IPS DF 4.7 (cell line): ENCODE measurements at regions not wholly inside any gene's neighbourhood (a gene's known extent, or its start where the extent isn't known, plus 50 kb on each side); places are given as distances from the start of the nearest gene placed in this dataset.
"Not testable (repeated sequence)": the region's sequence is repeated elsewhere in the genome, so short reads cannot be mapped to it uniquely, and the experiment has no call there.

Experiments
- DNase-seq: peaks from one replicate; pipeline ENCODE4 v3.0.0-alpha.2; 2013; ENCODE audit warnings: low spot score; ENCODE audit errors: extremely low read depth

DNA sequence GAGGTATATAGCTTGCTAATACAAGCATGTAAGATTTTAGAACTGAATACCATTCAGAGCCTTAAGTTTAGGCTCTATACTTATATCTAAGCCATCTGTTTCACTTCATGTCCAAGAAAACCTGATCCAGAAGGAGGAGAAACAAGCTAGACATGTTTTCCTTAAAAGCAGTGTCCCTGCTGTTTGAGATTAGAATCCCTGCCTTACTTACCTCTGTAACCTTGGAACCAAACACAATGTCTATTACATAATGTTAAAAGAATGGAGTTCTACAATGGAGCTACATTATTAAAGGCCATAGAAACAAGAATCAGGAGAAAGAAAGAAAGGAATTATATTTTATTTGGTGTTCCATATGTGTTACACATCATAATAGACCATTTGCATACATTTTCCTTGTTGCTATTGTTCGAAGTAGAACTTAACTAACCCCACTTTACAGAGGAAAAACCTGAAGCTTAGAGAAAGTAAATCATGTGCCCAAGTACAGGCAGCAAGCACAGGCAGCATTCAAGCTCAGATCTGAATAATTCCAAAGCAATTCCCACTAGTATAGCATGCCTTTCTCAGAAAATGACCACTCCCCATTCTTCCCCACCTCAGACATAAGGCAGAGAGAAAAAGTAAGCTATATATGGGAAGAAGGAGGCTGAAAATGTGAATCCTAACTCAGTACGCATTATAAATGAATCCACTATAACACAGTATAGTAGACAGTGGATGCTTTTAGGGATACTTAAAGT is 380.1 kb upstream of the SPAG17 start:
- DNase-seq, result no peak

DNA sequence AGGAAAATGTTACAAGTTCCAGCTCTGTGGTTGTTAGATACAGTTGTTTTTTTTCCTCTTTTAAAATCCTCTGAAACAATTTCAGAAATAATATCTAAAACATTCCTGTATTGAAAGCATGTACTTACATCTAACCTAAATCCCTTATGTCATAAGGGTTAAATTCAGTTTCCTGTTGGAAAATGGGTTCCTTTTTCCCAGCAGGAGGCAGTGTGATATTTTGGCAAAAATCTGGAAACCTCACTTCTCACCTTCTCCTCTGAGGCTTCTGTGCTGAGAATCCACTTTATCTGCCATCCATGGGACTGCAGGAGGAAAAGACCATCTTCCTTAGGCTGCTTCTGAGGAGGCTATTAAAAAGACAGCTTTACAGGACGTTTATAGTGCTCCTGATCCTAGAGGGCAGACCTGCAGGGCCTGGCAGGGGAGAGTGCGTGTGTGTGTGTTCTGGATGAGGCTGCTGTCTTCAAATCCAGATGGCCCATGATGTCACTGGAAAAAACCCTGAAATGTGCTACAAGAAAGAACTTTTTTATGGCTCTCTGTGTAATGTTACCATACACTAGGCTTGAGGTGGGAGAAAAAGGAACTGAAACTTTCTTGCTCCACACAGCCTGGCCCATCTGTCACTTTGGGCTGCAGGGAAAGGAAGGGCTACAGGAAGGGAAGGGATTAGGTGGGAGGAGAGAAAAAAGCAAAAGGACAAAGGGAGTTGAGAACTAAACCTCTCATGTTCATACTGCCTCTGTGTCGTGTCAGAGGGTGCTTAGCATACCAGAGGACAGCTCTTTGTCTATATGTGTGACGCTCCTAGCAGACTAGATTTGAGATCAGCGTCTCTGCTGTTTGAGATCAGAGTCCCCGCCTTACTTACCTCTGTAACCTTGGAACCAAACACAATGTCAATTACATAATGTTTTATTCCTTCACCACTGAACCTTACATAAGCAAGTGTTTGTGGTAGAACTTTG is 379.2 kb upstream of the SPAG17 start:
- DNase-seq, result no peak

DNA sequence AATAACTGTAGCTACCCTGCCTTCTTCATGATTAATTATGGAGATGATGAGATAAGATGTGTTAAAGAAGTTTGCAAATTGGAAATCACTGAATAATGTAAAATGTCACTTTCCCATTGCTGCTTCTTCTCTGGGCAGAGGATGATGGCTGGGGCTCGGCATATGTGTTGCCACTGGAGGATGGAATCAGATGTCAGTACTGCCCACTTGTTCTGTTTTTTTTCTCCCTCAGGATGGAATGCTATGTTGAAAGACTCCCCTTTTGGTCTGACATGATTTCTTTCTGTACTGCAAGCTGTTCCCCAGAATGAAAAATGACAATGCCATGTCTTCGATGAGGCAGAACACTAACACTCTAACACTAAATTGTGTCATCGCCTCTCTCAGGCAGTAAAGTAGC is 373.9 kb upstream of the SPAG17 start:
- no peak for DNase-seq

DNA sequence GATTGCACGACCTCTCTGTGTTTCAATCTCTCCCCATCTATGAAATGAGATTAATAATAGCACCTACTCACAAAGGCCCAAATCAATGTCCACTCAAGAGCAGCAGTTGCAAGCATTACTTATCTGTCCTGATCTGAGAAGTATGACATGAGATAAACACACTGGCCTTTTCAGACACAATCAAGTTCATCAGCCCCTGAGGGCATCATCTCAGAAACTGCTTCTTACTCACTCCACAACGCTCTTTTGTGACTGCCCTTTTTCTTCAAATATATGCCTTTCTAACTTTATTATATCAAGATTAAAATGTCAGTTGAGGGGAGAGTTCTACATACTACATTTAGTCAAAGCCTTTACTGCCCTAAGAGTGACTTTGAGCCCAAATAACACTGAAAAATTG is 371.9 kb upstream of the SPAG17 start:
- no peak for DNase-seq

DNA sequence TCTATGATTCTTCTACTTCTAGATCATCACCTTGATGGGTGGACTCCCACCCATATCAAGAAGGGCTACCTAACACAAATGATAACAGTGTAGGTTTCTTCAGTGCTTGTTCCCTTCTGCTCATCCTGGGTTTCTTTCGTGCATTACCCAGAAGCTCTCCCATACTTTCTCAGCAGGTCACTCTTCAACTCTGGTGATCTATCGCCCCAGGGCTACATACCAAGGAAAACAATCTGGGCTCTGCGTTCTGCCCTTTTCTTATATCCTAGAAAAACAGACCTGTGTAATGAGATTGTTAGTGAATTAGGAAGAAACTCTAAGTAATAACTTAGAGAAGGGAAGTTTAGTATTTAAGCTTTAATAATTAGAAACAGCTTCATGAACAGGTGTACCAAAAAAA is 370.6 kb upstream of the SPAG17 start:
- no peak for DNase-seq

DNA sequence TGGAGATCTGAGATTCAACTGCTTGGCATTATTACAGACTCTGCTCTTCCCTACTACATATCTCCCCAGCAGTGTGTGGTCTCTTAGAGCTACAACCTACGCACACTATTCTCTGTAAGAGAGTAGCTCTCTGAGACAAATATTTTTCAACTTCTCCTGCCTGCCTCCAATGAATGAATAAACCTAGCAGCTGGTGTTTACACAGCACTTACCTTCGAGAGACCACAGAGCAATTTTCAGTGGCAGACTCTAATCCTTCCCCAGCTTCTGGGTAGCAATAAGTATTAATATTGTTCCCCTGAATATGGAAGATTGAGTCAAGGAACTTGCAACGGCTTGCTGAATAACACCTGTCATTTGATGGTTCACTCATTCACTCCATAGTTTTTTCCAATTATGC is 350.9 kb upstream of the SPAG17 start:
- no peak for DNase-seq

DNA sequence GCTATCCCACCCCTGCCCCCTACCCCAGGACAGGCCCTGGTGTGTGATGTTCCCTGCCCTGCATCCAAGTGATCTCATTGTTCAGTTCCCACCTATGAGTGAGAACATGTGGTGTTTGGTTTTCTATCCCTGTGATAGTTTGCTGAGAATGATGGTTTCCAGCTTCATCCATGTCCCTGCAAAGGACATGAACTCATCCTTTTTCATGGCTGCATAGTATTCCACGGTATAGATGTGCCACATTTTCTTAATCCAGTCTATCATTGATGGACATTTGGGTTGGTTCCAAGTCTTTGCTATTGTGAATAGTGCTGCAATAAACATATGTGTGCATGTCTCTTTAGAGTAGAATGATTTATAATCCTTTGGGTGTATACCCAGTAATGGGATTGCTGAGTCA is 326.9 kb upstream of the SPAG17 start:
- not testable (repeated sequence) for DNase-seq

DNA sequence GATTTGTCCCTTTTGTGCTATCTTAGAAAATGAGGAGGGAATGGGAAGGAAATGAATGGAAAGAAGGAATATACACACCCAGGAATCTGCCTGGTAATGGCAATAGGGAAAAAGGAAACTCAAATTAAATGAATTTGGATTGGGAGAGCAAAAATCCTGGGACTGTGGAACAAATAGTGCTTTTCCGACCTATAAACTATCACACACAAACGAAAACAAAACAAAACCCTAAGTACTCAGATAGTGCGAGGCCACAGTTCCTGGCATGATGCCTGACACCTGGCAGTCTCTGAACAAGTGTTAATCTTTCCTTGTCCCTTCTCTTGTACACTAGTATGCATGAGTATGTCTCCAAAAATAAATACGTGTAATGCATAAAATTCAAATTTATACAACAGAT is 319.8 kb upstream of the SPAG17 start:
- DNase-seq, result no peak

DNA sequence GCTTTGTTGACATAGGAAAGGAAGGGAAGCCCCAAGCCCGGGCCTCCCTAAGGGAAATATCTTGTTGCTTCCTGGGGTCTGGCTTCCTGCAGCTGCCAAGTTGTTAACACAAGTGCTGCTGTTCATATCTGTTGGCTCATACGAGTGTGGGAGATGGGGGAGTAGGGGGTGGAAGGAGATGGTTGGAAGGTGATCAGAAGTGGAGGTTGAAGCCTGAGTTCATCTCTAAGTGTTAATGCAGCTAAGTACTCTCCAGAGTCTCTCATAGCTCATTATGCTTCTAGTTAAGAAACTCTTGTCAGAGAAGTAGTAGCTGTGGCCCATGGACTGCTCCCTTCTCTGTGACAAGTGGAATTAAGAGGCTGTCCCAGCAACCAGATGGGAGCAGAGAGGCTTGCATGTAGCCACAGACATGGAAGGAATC is 319.2 kb upstream of the SPAG17 start:
- no peak for DNase-seq

DNA sequence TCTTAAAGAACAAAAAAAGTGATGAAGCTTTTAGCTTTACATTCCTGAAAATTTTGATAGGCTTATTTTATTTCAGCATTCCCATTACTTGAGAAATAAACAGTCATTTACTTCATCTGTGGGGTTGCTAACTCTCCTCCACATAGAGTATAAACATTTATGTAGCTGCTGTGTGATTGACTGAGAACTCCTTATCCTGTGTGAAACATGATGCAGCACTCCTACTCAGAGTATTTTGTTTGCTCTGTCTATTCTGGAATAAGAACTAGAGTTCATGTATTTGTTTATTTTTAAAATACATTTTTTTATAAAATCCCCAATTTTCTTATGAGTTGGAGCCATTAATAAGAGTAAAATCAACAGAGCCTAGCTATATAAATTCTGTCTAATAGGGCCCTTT is 318.7 kb upstream of the SPAG17 start:
- no peak for DNase-seq

DNA sequence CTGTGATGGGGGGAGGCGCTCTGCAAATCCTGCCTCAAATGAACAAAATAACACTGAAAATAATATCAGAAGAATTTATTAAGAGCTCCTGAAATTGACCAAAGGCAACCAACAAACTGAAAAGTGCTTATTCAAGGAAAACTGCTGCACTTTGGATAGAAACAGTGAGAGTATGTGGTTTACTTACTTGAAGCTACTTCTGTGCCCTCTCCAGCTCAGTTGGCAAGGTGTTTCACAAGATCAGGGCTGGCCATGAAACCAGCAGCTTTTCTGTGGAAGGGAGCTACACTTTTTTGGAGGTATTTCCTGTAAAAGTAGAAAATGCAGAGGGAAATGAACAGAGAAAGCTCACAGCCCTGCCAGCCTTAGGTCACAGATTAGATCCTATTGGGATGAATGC is 310.0 kb upstream of the SPAG17 start:
- DNase-seq, result no peak

DNA sequence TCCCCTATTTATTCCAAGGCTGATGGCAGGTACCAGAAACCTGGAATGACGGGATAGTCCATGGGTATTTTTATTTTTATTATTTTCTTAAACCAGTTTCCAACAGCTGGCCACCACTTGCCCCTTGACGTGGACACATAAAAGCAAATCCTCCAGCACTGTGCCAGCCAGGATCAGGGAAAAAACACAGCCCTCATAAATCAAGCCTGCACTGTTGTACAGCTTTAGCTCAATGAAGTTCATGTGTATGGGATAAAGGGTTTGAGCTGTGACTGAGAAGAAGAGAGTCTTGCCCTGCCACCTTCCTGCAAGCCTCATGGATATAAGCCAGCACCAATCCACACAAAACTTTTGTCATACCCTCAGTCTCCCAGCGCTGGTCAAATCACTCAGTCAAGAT is 303.8 kb upstream of the SPAG17 start:
- DNase-seq, result no peak

DNA sequence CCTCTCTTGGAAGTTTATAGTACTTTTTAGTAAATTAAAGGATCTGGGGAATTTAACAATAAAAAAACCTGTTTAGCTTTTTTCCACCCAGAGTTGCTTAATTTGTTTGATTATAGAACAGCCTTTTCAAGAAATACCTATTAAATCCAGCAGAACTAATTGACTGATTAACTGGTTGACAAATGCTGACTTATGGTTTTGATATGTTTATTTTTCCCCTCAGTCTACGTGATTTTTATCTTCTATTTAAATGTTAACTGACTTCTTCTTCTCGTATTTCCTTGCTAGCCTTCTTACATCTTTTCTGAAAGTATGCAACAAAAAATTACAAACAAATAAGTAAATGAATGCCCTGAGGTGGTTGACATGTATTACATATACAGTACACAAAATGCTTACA is 302.9 kb upstream of the SPAG17 start:
- no peak for DNase-seq

DNA sequence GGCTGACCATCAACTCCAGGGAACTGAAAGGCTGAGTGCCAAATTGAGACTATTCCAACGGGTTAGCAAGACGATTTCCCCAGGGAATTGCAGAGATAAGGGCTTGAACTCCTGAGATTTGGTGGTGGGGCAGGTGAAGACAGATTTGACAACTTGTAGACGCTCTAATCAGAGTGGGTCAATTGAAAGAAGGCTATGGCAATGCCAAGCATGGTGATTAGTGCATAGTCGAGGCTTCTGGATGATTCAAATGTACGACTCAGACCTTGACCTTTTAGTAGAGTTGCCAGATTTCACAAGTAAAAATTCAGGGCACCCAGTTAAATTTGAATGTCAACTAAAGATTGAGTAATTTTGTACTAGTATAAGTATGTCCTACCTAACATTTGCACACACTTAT is 302.1 kb upstream of the SPAG17 start:
- DNase-seq, result no peak

DNA sequence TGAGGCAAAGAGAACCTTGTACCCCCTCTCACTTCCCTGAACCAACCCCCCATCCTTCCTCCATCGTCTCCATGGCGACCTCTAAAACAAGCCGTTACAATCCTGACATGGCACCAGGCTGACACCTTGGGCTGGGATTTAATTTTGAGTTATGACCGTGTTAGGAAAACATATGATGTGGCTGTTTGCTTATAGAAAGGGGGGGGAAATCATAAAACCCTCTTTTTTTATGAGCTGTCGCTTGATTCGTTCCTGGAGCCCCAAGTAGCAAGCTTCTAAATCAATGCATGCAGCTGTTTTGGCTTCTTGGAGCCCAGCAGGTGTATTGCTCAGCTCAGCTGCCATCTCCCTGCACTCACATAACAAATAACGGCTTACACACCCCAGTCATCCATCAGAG is 301.2 kb upstream of the SPAG17 start:
- no peak for DNase-seq

DNA sequence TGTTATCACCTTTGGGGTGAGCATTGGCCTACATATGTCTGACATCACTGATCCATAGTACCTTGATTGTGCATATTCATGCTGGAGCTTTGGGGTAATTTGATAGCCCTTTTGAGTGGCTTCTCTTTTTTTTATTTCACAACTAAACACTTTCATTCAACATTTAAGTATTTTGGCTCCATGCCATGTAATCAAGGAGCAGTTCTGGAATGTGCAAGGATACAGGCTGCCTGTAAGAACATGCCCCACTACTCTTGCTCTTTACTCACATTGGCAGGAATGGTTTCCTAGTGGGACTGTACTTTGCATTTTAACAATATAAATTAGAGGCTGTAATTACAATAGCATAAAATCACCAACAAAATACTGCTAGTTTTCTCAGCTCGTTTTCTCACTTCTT is 300.7 kb upstream of the SPAG17 start:
- no peak for DNase-seq

DNA sequence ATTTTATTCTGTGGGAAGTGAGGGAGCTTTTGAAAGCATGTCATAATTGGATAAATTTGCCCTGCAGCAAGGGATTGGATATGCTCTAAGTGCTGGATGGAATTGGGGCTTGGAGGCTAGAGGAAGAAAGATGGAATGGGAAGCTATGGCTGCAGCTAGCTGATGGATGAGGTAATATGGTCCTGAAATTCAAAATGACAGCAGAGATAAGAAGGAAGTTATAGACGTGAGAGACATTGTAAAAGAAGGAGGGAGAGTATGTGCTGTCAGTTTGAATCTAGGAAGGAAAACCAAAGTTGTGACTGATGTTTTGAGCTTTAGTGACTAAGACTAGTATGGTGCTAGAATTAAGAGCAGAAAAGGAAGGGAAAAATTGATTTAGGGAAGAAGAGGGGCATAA is 299.9 kb upstream of the SPAG17 start:
- DNase-seq, result no peak

DNA sequence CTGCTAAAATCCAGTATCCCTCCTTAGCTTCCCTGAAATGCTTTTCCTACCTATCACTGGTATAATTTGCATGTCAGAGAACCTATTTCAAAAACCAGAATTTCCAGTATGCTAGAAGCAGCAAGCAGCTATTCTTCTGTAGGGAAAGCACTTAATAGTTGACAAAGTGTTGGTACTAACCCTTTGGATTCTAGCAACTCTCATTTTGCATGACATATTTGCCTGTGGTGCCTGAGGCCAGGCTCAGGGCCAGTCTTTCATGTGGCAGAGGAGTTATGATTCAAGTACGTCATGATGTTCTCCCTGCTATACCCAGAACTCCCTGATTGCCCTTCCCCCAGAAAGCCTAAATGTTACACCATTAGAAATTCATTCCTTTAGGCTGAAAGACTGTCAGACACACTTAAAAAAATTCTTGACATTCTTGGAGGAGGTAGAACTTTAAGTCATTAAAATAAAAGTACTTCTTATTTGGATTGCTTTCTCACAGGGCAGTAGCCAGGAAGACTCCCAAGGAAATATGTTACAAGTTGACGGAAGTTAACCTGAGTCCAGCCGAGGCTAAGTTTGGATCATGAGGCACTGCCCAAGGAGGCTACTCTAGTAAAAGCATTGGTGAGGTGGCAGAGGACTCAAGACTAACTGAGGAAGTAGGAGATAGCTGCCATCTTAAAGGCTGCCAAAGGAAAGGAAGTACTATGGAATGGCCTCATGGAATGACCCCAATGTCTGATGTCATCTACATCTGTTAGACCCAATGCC is 298.4 kb upstream of the SPAG17 start:
- DNase-seq, result peak; percentile 19

DNA sequence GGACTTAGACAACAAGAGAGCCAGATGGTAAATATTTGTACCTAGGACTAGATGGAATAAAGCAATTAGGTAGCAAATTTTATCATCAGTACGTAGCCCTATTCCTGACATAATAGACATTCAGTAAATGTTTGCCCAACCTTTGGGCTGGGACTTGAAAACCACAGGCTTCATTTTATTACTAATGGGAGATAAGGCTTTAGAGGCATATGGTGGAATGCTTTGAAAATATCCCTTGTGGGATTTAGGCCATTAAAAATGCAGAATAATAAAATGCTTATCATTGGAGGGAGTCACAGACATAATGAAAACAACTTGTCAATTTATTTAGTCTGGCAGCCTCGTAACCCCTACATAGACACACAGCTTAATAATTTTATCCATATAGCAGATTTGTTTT is 296.1 kb upstream of the SPAG17 start:
- DNase-seq, result no peak

DNA sequence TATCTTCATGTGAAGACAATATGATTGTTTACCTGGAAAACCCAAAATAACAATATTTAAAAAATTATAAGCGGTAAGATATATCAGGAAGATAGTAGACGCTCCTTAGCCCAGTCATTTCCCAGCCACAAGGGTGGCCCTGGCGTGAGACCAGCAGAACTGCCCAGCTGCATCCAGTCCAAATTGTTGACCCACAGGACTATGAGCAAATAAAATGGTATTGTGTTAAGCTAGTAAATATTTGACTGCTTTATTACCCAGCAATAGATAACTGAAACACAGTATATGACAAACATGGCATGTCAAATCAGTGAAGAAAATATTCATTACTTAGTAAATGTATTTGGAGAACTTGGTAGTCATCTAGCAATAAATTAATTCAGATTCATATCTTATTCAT is 294.3 kb upstream of the SPAG17 start:
- DNase-seq, result no peak

DNA sequence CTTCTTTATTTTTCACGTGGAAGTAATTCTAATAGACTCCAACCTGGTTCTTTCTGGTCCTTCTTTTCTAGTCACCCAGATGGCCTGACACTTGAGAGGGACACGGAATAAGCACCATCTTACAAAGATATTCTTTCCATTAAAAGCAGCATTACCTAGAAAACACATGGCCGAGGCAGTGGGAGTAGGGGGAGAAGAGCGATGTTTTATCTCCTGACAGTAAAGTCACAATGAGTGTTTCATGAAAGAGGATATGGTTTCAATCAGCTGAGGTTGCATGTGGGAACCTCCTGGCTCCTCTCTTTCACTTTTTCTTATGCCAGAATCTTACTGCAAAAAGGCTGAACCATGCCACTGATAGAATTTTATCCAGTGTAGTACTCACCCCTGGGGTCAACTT is 288.8 kb upstream of the SPAG17 start:
- DNase-seq, result no peak

DNA sequence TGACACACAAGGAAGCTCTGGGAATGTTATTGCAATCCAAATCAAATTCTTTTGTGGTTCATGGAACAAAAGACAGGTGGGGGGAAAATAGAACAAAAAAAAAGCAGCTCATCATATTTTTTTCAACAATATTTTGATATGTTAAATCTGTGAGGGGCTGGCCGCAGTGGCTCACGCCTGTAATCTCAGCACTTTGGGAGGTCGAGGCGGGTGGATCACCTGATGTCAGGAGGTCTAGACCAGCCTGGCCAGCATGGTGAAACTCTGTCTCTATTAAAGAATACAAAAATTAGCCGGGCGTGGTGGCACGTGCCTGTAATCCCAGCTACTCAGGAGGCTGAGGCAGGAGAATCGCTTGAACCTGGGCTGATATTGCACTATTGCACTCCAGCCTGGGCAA is 279.4 kb upstream of the SPAG17 start:
- DNase-seq, result not testable (repeated sequence)
